ENCODE measurements at regions not wholly inside any gene's neighbourhood (a gene's known extent, or its start where the extent isn't known, plus 50 kb on each side); places are given as distances from the start of the nearest gene placed in this dataset.

- no peak for DNase-seq (ENCODE audit: low read depth)
Observed at GRCh38 chr4:189374176-189374575, 566.5 kb upstream of the FRG1 start.

- DNase-seq (ENCODE audit: low read depth): no peak
Observed at GRCh38 chr4:189376901-189377300, 563.8 kb upstream of the FRG1 start.

GRCh38 chr4:189377569-189377968 is 563.1 kb upstream of the FRG1 start:
- DNase-seq (ENCODE audit: low read depth): no peak

- DNase-seq (ENCODE audit: low read depth): no peak
Observed at GRCh38 chr4:189385098-189385497, 555.6 kb upstream of the FRG1 start.

- DNase-seq (ENCODE audit: low read depth): no peak
Observed at GRCh38 chr4:189385579-189385978, 555.1 kb upstream of the FRG1 start.

- DNase-seq (ENCODE audit: low read depth): no peak
Observed at GRCh38 chr4:189396435-189396834, 544.2 kb upstream of the FRG1 start.

GRCh38 chr4:189404271-189404670 is 536.4 kb upstream of the FRG1 start:
- DNase-seq (ENCODE audit: low read depth): no peak

GRCh38 chr4:189409158-189409557 is 531.5 kb upstream of the FRG1 start:
- DNase-seq (ENCODE audit: low read depth): no peak

- DNase-seq (ENCODE audit: low read depth): no peak
Observed at GRCh38 chr4:189414021-189414420, 526.7 kb upstream of the FRG1 start.

GRCh38 chr4:189420572-189420971 is 520.1 kb upstream of the FRG1 start:
- DNase-seq (ENCODE audit: low read depth): no peak

GRCh38 chr4:189436207-189436606 is 504.5 kb upstream of the FRG1 start:
- no peak for DNase-seq (ENCODE audit: low read depth)

- no peak for DNase-seq (ENCODE audit: low read depth)
Observed at GRCh38 chr4:189440716-189441115, 500.0 kb upstream of the FRG1 start.

- no peak for DNase-seq (ENCODE audit: low read depth)
Observed at GRCh38 chr4:189443341-189443740, 497.3 kb upstream of the FRG1 start.

- DNase-seq (ENCODE audit: low read depth): no peak
Observed at GRCh38 chr4:189445613-189446012, 495.1 kb upstream of the FRG1 start.

- DNase-seq (ENCODE audit: low read depth): no peak
Observed at GRCh38 chr4:189463734-189464133, 476.9 kb upstream of the FRG1 start.

- DNase-seq (ENCODE audit: low read depth): no peak
Observed at GRCh38 chr4:189494407-189494806, 446.3 kb upstream of the FRG1 start.

- DNase-seq (ENCODE audit: low read depth): no peak
Observed at GRCh38 chr4:189497516-189497915, 443.2 kb upstream of the FRG1 start.

GRCh38 chr4:189497996-189498395 is 442.7 kb upstream of the FRG1 start:
- no peak for DNase-seq (ENCODE audit: low read depth)

GRCh38 chr4:189498457-189498856 is 442.2 kb upstream of the FRG1 start:
- no peak for DNase-seq (ENCODE audit: low read depth)

GRCh38 chr4:189499696-189500095 is 441.0 kb upstream of the FRG1 start:
- DNase-seq (ENCODE audit: low read depth): no peak

- DNase-seq (ENCODE audit: low read depth): no peak
Observed at GRCh38 chr4:189500970-189501369, 439.7 kb upstream of the FRG1 start.

GRCh38 chr4:189502841-189503435 is 437.7 kb upstream of the FRG1 start:
- no peak for DNase-seq (ENCODE audit: low read depth)

- DNase-seq (ENCODE audit: low read depth): no peak
Observed at GRCh38 chr4:189504220-189504619, 436.5 kb upstream of the FRG1 start.

- no peak for DNase-seq (ENCODE audit: low read depth)
Observed at GRCh38 chr4:189505380-189505779, 435.3 kb upstream of the FRG1 start.

- no peak for DNase-seq (ENCODE audit: low read depth)
Observed at GRCh38 chr4:189506080-189506479, 434.6 kb upstream of the FRG1 start.

Measured in M059J (cell line).